GM12878 (cell line): ENCODE measurements at regions not wholly inside any gene's neighbourhood (a gene's known extent, or its start where the extent isn't known, plus 50 kb on each side); places are given as distances from the start of the nearest gene placed in this dataset.

Experiments used
- ATAC-seq: fragments of 200-7000 bp; cut with Tn5 transposase; 3 replicates; pipeline ENCODE4 v1.9.1; 2020; ENCODE audit warnings: mild to moderate bottlenecking, moderate library complexity
- BruUV-seq: library from RNA; stranded (reverse); fragments of 400-500 nt; replicated peaks from 2 replicates; lab custom pipeline; 2021; lab: Mats Ljungman, UMichigan
- CTCF ChIA-PET: fragments of 300-600 bp; sonication (Branson Sonifier 250); formaldehyde crosslinking; extraction: SDS; loops from one replicate; lab custom pipeline; 2021; ENCODE audit warnings: inconsistent platforms; lab: Yijun Ruan, JAX
- POLR2A ChIA-PET: fragments of 350-600 bp; formaldehyde crosslinking; extraction: SDS; loops from one replicate; lab custom pipeline; 2021; ENCODE audit warnings: inconsistent platforms; lab: Charles Lee
- RAD21 ChIA-PET: fragments of 300-600 bp; sonication (Branson Sonifier 250); formaldehyde crosslinking; loops from one replicate; lab custom pipeline; 2023; ENCODE audit warnings: antibody characterized with exemption; ENCODE audit not compliant: unreplicated experiment; lab: Charles Lee
- SMC1A ChIA-PET: fragments of 300-600 bp; sonication (Branson Sonifier 250); formaldehyde crosslinking; loops from one replicate; lab custom pipeline; 2023; ENCODE audit not compliant: unreplicated experiment, uncharacterized antibody; lab: Charles Lee
- DNase-seq: peaks from one replicate; pipeline ENCODE4 v3.0.0-alpha.2; 2011; ENCODE audit warnings: low read depth, low spot score
- FAIRE-seq: peaks from 3 replicates; lab custom pipeline; 2011; peaks lifted over from hg19 to GRCh38; lab: Jason Lieb, UNC
- H2AFZ ChIP-seq: 2 replicates; pipeline ENCODE4 v1.6.0; 2011; ENCODE audit warnings: low read depth, low read length, control low read depth; ENCODE audit not compliant: control insufficient read depth
- H3K27ac ChIP-seq: 2 replicates; pipeline ENCODE4 v1.5.1; 2011; ENCODE audit warnings: control low read depth; ENCODE audit not compliant: control insufficient read depth, insufficient read depth
- H3K27me3 ChIP-seq, 2 experiments: replicated peaks in 1 of 2; 2 replicates each; pipeline versions ENCODE4 v1.6.0 to v1.6.1; 2011; ENCODE audit warnings: low read length in 1 of 2; ENCODE audit not compliant: control insufficient read depth in 2 of 2, insufficient read depth in 2 of 2
- H3K36me3 ChIP-seq, 2 experiments: 2 replicates each; pipeline ENCODE4 v1.5.1; 2011; ENCODE audit warnings: low read length in 1 of 2; ENCODE audit not compliant: control insufficient read depth in 2 of 2, insufficient read depth in 2 of 2
- H3K4me1 ChIP-seq: 2 replicates; pipeline ENCODE4 v1.6.1; 2011; ENCODE audit warnings: mild to moderate bottlenecking, low read length, moderate library complexity, mixed read lengths; ENCODE audit not compliant: control insufficient read depth, insufficient read depth
- H3K4me2 ChIP-seq: 2 replicates; pipeline ENCODE4 v1.6.0; 2011; ENCODE audit warnings: control low read depth; ENCODE audit not compliant: control insufficient read depth, insufficient read depth
- H3K4me3 ChIP-seq: fragments of 200-600 bp; sonication (generic); 2 replicates; pipeline ENCODE4 v1.5.1; 2016
- H3K79me2 ChIP-seq: 2 replicates; pipeline ENCODE4 v1.6.0; 2011; ENCODE audit warnings: low read length; ENCODE audit not compliant: control insufficient read depth, insufficient read depth
- H3K9ac ChIP-seq: 2 replicates; pipeline ENCODE4 v1.8.0; 2011; ENCODE audit warnings: low read length, control low read depth, mixed read lengths; ENCODE audit not compliant: control insufficient read depth, insufficient read depth
- H3K9me3 ChIP-seq: replicated peaks from 3 replicates; pipeline ENCODE4 v1.5.1; 2011; ENCODE audit warnings: mild to moderate bottlenecking, low read length; ENCODE audit not compliant: control insufficient read depth, insufficient read depth
- H4K20me1 ChIP-seq: 2 replicates; pipeline ENCODE4 v1.6.0; 2011; ENCODE audit not compliant: control insufficient read depth, insufficient read depth
- CBFB ChIP-seq: IDR thresholded peaks from 2 replicates; pipeline ENCODE4 v1.6.1; 2016; ENCODE audit warnings: antibody characterized with exemption, low read depth
- CEBPB ChIP-seq, 2 experiments: fragments of 150-350 bp in 1 of 2; IDR thresholded peaks; 2 replicates each; pipeline ENCODE4 v1.6.1; 2012 to 2014; ENCODE audit warnings: low read depth in 2 of 2, low read length in 2 of 2, borderline replicate concordance in 1 of 2, inconsistent platforms in 1 of 2
- CEBPZ ChIP-seq: fragments of 150-350 bp; IDR thresholded peaks from 2 replicates; pipeline ENCODE4 v1.6.1; 2016; ENCODE audit warnings: low read depth, low read length
- CHD4 ChIP-seq: fragments of 200-600 bp; sonication (generic); IDR thresholded peaks from 2 replicates; pipeline ENCODE4 v1.6.1; 2016; ENCODE audit warnings: mild to moderate bottlenecking
- HDGF ChIP-seq: fragments of 450-650 bp; IDR thresholded peaks from 2 replicates; pipeline ENCODE4 v1.6.1; 2016; ENCODE audit warnings: antibody characterized with exemption
- HSF1 ChIP-seq: fragments of 150-350 bp; IDR thresholded peaks from 2 replicates; pipeline ENCODE4 v1.6.1; 2014; ENCODE audit warnings: mild to moderate bottlenecking, low read depth, low read length
- IRF4 ChIP-seq: IDR thresholded peaks from 2 replicates; pipeline ENCODE4 v1.6.1; 2011; ENCODE audit warnings: low read depth, low read length
- KAT2A ChIP-seq: conservative IDR thresholded peaks from 2 replicates; pipeline ENCODE4 v1.6.1; 2011; ENCODE audit warnings: low read depth, low read length; ENCODE audit not compliant: control insufficient read depth
- MEF2B ChIP-seq: fragments of 450-650 bp; IDR thresholded peaks from 2 replicates; pipeline ENCODE4 v1.6.1; 2018; ENCODE audit warnings: mild to moderate bottlenecking, moderate library complexity; ENCODE audit not compliant: partially characterized antibody, poor library complexity, severe bottlenecking
- MYC ChIP-seq: IDR thresholded peaks from 2 replicates; pipeline ENCODE4 v1.6.1; 2011; ENCODE audit warnings: mild to moderate bottlenecking, low read length, moderate library complexity, inconsistent platforms; ENCODE audit not compliant: insufficient read depth, insufficient replicate concordance, insufficient read length, severe bottlenecking
- PML ChIP-seq: IDR thresholded peaks from 2 replicates; pipeline ENCODE4 v1.6.1; 2012; ENCODE audit warnings: low read length, inconsistent platforms
- POLR2AphosphoS5 ChIP-seq: IDR thresholded peaks from 2 replicates; pipeline ENCODE4 v1.6.1; 2011; ENCODE audit warnings: mild to moderate bottlenecking, low read length, inconsistent platforms
- RBBP5 ChIP-seq: fragments of 200-600 bp; sonication (generic); conservative IDR thresholded peaks from 2 replicates; pipeline ENCODE4 v1.6.1; 2016
- RUNX3 ChIP-seq: IDR thresholded peaks from 2 replicates; pipeline ENCODE4 v1.6.1; 2012; ENCODE audit warnings: low read length, inconsistent platforms
- STAT1 ChIP-seq: fragments of 450-650 bp; conservative IDR thresholded peaks from 2 replicates; pipeline ENCODE4 v1.6.1; 2014; ENCODE audit warnings: antibody characterized with exemption, mild to moderate bottlenecking
- SUPT20H ChIP-seq: IDR thresholded peaks from 2 replicates; pipeline ENCODE4 v1.6.1; 2011; ENCODE audit warnings: low read depth, mild to moderate bottlenecking, low read length, moderate library complexity, borderline replicate concordance; ENCODE audit not compliant: control insufficient read depth
- ZBTB40 ChIP-seq: fragments of 450-650 bp; IDR thresholded peaks from 2 replicates; pipeline ENCODE4 v1.6.1; 2016; ENCODE audit warnings: mild to moderate bottlenecking, moderate library complexity, borderline replicate concordance
- WGBS: methylation state at CpG from one replicate; pipeline ENCODE4 v1.1.6; 2016; ENCODE audit warnings: low lambda C conversion rate; ENCODE audit not compliant: insufficient replicate concordance, insufficient coverage; ENCODE audit errors: missing lambda C conversion rate; 5-methylcytosine and 5-hydroxymethylcytosine counted together
- in situ Hi-C: fragments of 300-500 bp; cut with MboI; formaldehyde crosslinking; loops from 9 replicates; pipeline ENCODE4 v1.14.3; 2018; ENCODE audit warnings: mixed read lengths
- intact Hi-C: fragments of 100-400 bp; cut with micrococcal nuclease; formaldehyde crosslinking; loops from one replicate; pipeline ENCODE4 v1.14.2; 2022; ENCODE audit not compliant: unreplicated experiment

GRCh38 chr2:31469648-31470047 lies 55.1 kb upstream of the XDH start:
- CTCF ChIA-PET, result no interaction called here
- H3K36me3 ChIP-seq, result no peaks in the 10 kb centered on the region
- ATAC-seq (no peak), FAIRE-seq (no peak), DNase-seq (no peak)
- H3K9ac ChIP-seq, result no peak overlapping the region
- H3K9me3 ChIP-seq, result no peaks in the 10 kb centered on the region
- H3K79me2 ChIP-seq, result no peaks in the 10 kb centered on the region
- H3K4me1 ChIP-seq, result no peaks in the 10 kb centered on the region
- no peak overlapping the region for H3K4me3 ChIP-seq
- 0% methylated on average over 1 of the region's 1 CpG for WGBS
- no peak overlapping the region for H3K4me2 ChIP-seq
- TF ChIP-seq KAT2A (no peak), IRF4 (no peak), MEF2B (no peak), RBBP5 (no peak), PML (no peak), RUNX3 (no peak), CHD4 (no peak), SUPT20H (no peak), CBFB (no peak), ZBTB40 (no peak), CEBPB (IDR thresholded peaks at IDR 0.05; ENCODE audit: borderline replicate concordance in 1 of 2, low read depth in 2 of 2, low read length in 2 of 2) (no peak), CEBPZ (no peak), HSF1 (no peak), MYC (no peak), STAT1 (no peak), HDGF (no peak), POLR2AphosphoS5 (no peak)
- intact Hi-C loops (no loop called here), in situ Hi-C loops (no loop called here)
- no peak overlapping the region for H3K27ac ChIP-seq
- BruUV-seq, result no TSS peak
- peaks cover 0 to 6% of the 10 kb centered on the region in 2 experiments; a peak in 3 of 4 replicates for H3K27me3 ChIP-seq
- H4K20me1 ChIP-seq, result no peaks in the 10 kb centered on the region
- RAD21 ChIA-PET, result no interaction called here
- POLR2A ChIA-PET, result no interaction called here
- no peak overlapping the region for H2AFZ ChIP-seq
- SMC1A ChIA-PET, result interaction anchor here (1.3 kb wide), 1 partner anchor 9 kb away, joined by 4 read pairs; no protein-coding TSS in a partner anchor
